Renal cortex interstitium (tissue), 11 donors: ENCODE measurements at regions not wholly inside any gene's neighbourhood (a gene's known extent, or its start where the extent isn't known, plus 50 kb on each side); places are given as distances from the start of the nearest gene placed in this dataset.

Experiments used
- DNase-seq, 11 donors: peaks; one replicate each; pipeline ENCODE4 v3.0.0-alpha.2; 2013; ENCODE audit warnings: low read depth in 9 of 11, low spot score in 4 of 11; ENCODE audit errors: extremely low read depth in 1 of 11

GRCh38 chr2:239520811-239521517, 120.1 kb upstream of the HDAC4 start:
- no peak for DNase-seq

- no peak for DNase-seq
These were observed 119.2 kb upstream of the HDAC4 start for GRCh38 chr2:239519921-239520585.

- no peak for DNase-seq
These were observed 118.5 kb upstream of the HDAC4 start for GRCh38 chr2:239519089-239519920.

GRCh38 chr2:239518286-239519088, 117.7 kb upstream of the HDAC4 start:
- no peak for DNase-seq

GRCh38 chr2:239517686-239518085, 116.9 kb upstream of the HDAC4 start:
- DNase-seq = no peak

DNA sequence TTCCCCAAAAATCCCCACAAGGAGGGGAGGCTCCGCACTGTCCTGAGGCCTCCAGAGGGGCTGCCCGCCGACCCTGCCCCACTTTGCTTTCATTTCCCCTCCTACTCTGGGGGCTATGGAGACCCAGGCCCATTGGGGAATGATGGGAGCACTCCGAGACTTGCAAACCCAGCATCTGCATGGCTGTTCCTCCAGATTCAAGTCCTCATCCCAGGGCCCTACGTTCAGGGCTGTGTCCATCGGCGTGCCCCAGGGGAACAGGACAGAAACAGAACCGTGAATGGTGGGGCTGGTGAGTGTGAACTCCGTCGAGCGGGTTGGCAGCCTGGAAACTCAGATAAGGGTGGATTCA, 116.1 kb upstream of the HDAC4 start:
- DNase-seq = no peak

GRCh38 chr2:239516286-239516953, 115.6 kb upstream of the HDAC4 start:
- no peak for DNase-seq

- no peak for DNase-seq
These were observed 114.1 kb upstream of the HDAC4 start for GRCh38 chr2:239514754-239515530.

- DNase-seq = no peak
These were observed 111.2 kb upstream of the HDAC4 start for GRCh38 chr2:239512054-239512453.

DNA sequence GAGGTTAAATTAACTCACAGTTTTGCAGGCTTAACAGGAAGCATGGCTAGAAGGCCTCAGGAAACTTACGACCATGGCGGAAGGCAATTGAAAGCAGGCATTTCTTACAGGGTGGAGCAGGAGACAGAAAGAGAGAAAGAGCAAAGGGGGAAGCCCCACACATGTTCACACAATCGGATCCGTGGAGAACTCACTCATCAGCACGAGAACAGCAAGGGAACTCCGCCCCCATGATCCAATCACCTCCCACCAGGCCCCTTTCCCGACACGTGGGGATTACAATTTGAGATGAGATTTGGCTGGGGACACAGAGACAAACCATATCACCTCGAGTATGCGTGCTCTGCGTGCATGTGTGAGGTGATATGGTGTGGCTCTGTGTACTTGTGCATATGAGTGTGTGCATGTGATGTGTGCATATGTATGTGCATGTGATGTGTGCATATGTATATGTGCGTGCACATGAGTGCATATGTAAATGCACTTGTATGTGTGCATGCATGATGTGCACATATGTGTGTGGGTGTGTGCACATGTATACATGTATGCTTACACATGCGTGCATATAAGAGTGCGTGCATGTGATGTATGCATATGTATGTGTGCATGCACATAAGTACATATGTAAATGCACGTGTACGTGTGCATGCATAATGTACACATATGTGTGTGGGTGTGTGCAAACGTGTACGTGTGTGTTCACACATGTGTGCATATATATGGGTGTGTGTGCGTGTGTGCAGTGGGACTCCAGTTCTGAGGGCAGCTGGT, 108.7 kb upstream of the HDAC4 start:
- no peak for DNase-seq

DNA sequence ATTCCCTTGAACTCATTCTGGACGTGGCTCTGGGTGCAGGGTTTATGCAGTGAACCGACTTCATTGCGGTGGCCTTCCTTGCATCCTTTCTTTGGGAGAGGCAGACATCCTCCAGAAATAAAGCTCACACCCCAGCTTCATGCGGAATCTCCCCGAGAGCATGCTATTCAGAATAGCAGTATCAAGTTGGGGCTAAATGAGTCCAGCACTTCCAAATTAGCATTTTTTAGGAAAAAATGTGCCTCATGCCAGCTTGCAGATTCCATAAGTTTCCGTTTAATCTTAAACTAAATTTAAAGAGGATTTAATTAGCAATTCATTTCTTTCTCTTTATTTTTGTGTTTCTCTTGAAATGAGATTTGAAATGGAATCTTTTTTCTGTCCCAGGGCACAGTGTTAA, 107.4 kb upstream of the HDAC4 start:
- DNase-seq = no peak

GRCh38 chr2:239507576-239508258, 106.9 kb upstream of the HDAC4 start:
- DNase-seq = no peak

- DNase-seq = no peak
These were observed 106.1 kb upstream of the HDAC4 start for GRCh38 chr2:239506961-239507360.

DNA sequence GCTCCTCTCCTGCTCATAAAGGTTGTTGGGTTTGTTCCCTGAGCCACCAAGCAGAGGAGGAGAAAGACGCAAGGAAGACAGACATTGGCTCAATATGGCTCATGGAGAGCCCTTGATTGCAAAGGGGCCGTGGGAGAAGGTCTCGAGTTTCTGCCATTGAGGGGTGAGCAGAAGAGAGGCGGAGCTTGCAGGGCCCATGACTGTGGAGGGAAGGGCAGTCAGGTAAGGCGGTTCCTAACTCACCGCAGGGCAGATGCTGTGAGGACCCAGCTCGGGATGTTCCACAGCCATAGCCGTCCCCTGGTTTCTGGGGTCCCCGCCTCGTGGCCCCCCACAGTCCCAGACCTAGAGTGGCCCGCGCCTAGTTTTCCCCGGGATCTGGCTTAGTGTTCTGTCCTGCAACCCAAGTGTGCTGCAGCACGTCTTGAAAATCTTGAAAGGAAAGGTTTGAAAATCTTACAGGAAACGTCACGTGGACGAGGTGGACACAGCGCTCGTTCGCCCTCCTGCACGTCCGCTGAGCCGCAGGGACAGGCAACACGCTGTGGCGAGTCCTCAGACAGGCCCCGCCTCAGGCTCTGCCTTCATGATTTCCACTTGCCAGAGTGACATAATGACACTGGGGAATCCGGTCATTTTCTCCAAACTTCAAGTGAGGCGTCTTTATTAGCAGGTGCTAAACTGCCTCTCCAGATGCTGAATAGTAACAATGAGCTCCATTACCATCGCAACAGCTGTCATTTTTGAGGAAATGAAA, 105.5 kb upstream of the HDAC4 start:
- DNase-seq = no peak

GRCh38 chr2:239504643-239505235, 103.9 kb upstream of the HDAC4 start:
- no peak for DNase-seq
